A673 (cell line): ENCODE measurements at regions not wholly inside any gene's neighbourhood (a gene's known extent, or its start where the extent isn't known, plus 50 kb on each side); places are given as distances from the start of the nearest gene placed in this dataset.

ENCODE experiments used
- BruUV-seq: library from RNA; stranded (reverse); fragments of 400-500 nt; replicated peaks from 2 replicates; lab custom pipeline; 2021; lab: Mats Ljungman, UMichigan
- CTCF ChIA-PET: fragments of 300-600 bp; sonication (Branson Sonifier 250); formaldehyde crosslinking; loops from one replicate; lab custom pipeline; 2022; ENCODE audit warnings: antibody characterized with exemption; lab: Charles Lee
- POLR2A ChIA-PET: fragments of 300-600 bp; sonication (Branson Sonifier 250); formaldehyde crosslinking; loops from one replicate; lab custom pipeline; 2022; ENCODE audit warnings: antibody characterized with exemption; ENCODE audit not compliant: low non-redundant PET; lab: Charles Lee
- DNase-seq: peaks from one replicate; pipeline ENCODE4 v3.0.0-alpha.2; 2015; ENCODE audit warnings: low spot score
- H3K27ac ChIP-seq: fragments of 200-600 bp; sonication (generic); 2 replicates; pipeline ENCODE4 v1.5.1; 2016; ENCODE audit warnings: mixed run types, low read depth, mild to moderate bottlenecking, mixed read lengths, antibody characterized with exemption, low read length; ENCODE audit not compliant: poor library complexity, severe bottlenecking
- H3K27me3 ChIP-seq: fragments of 200-600 bp; sonication (generic); replicated peaks from 2 replicates; pipeline ENCODE4 v1.6.1; 2017; ENCODE audit warnings: mixed run types, low read depth, mild to moderate bottlenecking, mixed read lengths, antibody characterized with exemption, low read length; ENCODE audit not compliant: insufficient read depth, poor library complexity
- H3K36me3 ChIP-seq: fragments of 200-600 bp; sonication (generic); 2 replicates; pipeline ENCODE4 v1.6.1; 2016; ENCODE audit warnings: mixed run types, mild to moderate bottlenecking, mixed read lengths, antibody characterized with exemption, low read length; ENCODE audit not compliant: insufficient read depth, poor library complexity, severe bottlenecking
- H3K4me1 ChIP-seq: fragments of 200-600 bp; sonication (generic); 2 replicates; pipeline ENCODE4 v1.6.1; 2017; ENCODE audit warnings: mixed run types, mild to moderate bottlenecking, mixed read lengths, antibody characterized with exemption, low read length; ENCODE audit not compliant: insufficient read depth, poor library complexity, severe bottlenecking
- H3K4me3 ChIP-seq: fragments of 200-600 bp; sonication (generic); 2 replicates; pipeline ENCODE4 v1.5.1; 2016; ENCODE audit warnings: low read depth, mixed run types, mild to moderate bottlenecking, mixed read lengths, low read length; ENCODE audit not compliant: poor library complexity, severe bottlenecking
- H3K9me3 ChIP-seq: fragments of 200-600 bp; sonication (generic); 2 replicates; pipeline ENCODE4 v1.6.1; 2016; ENCODE audit warnings: mixed run types, low read depth, mild to moderate bottlenecking, mixed read lengths, antibody characterized with exemption, low read length; ENCODE audit not compliant: poor library complexity, severe bottlenecking
- EZH2 ChIP-seq: fragments of 200-600 bp; sonication (generic); IDR thresholded peaks from 2 replicates; pipeline ENCODE4 v1.6.1; 2017; ENCODE audit warnings: borderline replicate concordance, low read depth, mild to moderate bottlenecking, mixed read lengths, antibody characterized with exemption, low read length; ENCODE audit not compliant: poor library complexity, severe bottlenecking
- intact Hi-C: fragments of 100-400 bp; cut with micrococcal nuclease; formaldehyde crosslinking; loops from one replicate; pipeline ENCODE4 v1.10.0; 2022; ENCODE audit not compliant: unreplicated experiment
- TF ChIP-seq, protein P1 (sequence below): fragments of 300-800, 200-600 bp; sonication (generic); conservative IDR thresholded peaks from 2 replicates; pipeline ENCODE4 v1.5.1; 2017; ENCODE audit warnings: low read depth, mild to moderate bottlenecking, antibody characterized with exemption, low read length, moderate library complexity, mixed read lengths

DNA sequence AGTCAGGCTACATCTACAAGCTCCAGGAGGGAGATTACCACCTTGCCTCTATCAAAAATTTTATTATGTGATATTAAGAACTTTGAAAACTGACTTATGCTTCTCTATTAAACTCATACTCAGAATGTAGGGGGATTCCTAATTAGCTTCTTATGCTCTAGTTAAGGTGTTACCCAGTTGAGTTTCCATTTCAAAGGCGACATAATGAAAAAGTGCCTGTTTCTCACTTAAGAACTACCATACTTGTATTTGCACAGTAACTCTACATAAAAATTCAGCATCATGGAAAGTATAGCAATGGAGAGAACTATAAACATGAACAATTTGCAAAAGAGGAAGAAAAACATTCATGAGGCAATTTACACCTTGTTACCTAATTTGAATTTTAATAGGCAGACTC is 739.1 kb downstream of the ZPLD1 start:
- intact Hi-C loops: no loop called here
- no peak for TF ChIP-seq EZH2
- TF ChIP-seq, protein P1, sequence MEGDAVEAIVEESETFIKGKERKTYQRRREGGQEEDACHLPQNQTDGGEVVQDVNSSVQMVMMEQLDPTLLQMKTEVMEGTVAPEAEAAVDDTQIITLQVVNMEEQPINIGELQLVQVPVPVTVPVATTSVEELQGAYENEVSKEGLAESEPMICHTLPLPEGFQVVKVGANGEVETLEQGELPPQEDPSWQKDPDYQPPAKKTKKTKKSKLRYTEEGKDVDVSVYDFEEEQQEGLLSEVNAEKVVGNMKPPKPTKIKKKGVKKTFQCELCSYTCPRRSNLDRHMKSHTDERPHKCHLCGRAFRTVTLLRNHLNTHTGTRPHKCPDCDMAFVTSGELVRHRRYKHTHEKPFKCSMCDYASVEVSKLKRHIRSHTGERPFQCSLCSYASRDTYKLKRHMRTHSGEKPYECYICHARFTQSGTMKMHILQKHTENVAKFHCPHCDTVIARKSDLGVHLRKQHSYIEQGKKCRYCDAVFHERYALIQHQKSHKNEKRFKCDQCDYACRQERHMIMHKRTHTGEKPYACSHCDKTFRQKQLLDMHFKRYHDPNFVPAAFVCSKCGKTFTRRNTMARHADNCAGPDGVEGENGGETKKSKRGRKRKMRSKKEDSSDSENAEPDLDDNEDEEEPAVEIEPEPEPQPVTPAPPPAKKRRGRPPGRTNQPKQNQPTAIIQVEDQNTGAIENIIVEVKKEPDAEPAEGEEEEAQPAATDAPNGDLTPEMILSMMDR: no peak
- no peak overlapping the region for H3K27ac ChIP-seq
- no peaks in the 10 kb centered on the region for H3K27me3 ChIP-seq
- no peak for DNase-seq
- H3K9me3 ChIP-seq: no peaks in the 10 kb centered on the region
- H3K36me3 ChIP-seq: no peaks in the 10 kb centered on the region
- POLR2A ChIA-PET: no interaction called here
- no peak overlapping the region for H3K4me3 ChIP-seq
- CTCF ChIA-PET: no interaction called here
- H3K4me1 ChIP-seq: no peaks in the 10 kb centered on the region
- no TSS peak for BruUV-seq

DNA sequence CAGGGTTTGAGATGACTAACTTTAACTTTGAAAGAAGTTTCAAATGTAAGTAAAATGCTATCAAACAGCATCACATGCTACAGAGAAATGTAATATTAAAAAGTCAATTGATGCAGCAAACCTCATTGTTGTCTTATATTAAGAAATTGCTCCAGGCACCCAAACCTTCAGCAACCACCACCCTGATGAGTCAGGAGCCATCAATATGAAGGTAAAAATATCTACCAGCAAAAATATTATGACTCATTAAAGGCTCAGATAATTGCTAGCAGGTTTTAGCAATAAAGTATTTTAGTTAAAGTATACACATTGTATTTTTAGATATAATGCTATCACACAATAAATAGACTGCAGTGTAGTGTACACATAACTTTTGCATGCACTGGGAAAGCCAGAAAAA is 746.3 kb downstream of the ZPLD1 start:
- POLR2A ChIA-PET: no interaction called here
- no peak for TF ChIP-seq EZH2
- TF ChIP-seq, protein P1: no peak
- no peak for DNase-seq
- CTCF ChIA-PET: no interaction called here
- no peaks in the 10 kb centered on the region for H3K4me1 ChIP-seq
- BruUV-seq: no TSS peak
- no peak overlapping the region for H3K27ac ChIP-seq
- H3K9me3 ChIP-seq: peaks cover 5% of the 10 kb centered on the region
- H3K4me3 ChIP-seq: no peak overlapping the region
- intact Hi-C loops: no loop called here
- H3K27me3 ChIP-seq: no peaks in the 10 kb centered on the region
- H3K36me3 ChIP-seq: no peaks in the 10 kb centered on the region

GRCh38 chr3:103184772-103185171 is 750.0 kb downstream of the ZPLD1 start:
- Histone ChIP-seq H3K9me3 (peaks cover 5% of the 10 kb centered on the region), H3K36me3 (no peaks in the 10 kb centered on the region), H3K27ac (no peak overlapping the region), H3K4me1 (no peaks in the 10 kb centered on the region), H3K27me3 (no peaks in the 10 kb centered on the region), H3K4me3 (no peak overlapping the region)
- no peak for DNase-seq
- CTCF ChIA-PET: no interaction called here
- BruUV-seq: no TSS peak
- no peak for TF ChIP-seq EZH2
- TF ChIP-seq, protein P1: no peak
- intact Hi-C loops: no loop called here
- POLR2A ChIA-PET: no interaction called here
